Smooth muscle cell (in vitro differentiated cells): ENCODE measurements at regions not wholly inside any gene's neighbourhood (a gene's known extent, or its start where the extent isn't known, plus 50 kb on each side); places are given as distances from the start of the nearest gene placed in this dataset.

Source experiments
- DNase-seq: peaks from one replicate; lab custom pipeline; 2025; ENCODE audit not compliant: unreplicated experiment; lab: John Stamatoyannopoulos, UW
- H2AFZ ChIP-seq: fragments of 200-600 bp; sonication (generic); 2 replicates; pipeline ENCODE4 v1.6.0; 2016; ENCODE audit warnings: antibody characterized with exemption, low read depth, mild to moderate bottlenecking
- H3F3A ChIP-seq: fragments of 200-600 bp; sonication (generic); 2 replicates; pipeline ENCODE4 v1.6.0; 2017; ENCODE audit warnings: antibody characterized with exemption, low read depth
- H3K27ac ChIP-seq: fragments of 200-600 bp; sonication (generic); 2 replicates; pipeline ENCODE4 v1.5.1; 2016; ENCODE audit warnings: low read depth, mild to moderate bottlenecking
- H3K27me3 ChIP-seq: fragments of 200-600 bp; sonication (generic); 2 replicates; pipeline ENCODE4 v1.6.1; 2016; ENCODE audit warnings: low read depth, mild to moderate bottlenecking
- H3K36me3 ChIP-seq: fragments of 200-600 bp; sonication (generic); 2 replicates; pipeline ENCODE4 v1.5.1; 2016; ENCODE audit warnings: low read depth
- H3K4me1 ChIP-seq: fragments of 200-600 bp; sonication (generic); 2 replicates; pipeline ENCODE4 v1.5.1; 2016; ENCODE audit warnings: low read depth
- H3K4me2 ChIP-seq: fragments of 200-600 bp; sonication (generic); 2 replicates; pipeline ENCODE4 v1.6.0; 2016; ENCODE audit warnings: mild to moderate bottlenecking
- H3K4me3 ChIP-seq: fragments of 200-600 bp; sonication (generic); 2 replicates; pipeline ENCODE4 v1.5.1; 2016; ENCODE audit warnings: mild to moderate bottlenecking
- H3K79me2 ChIP-seq: fragments of 200-600 bp; sonication (generic); 2 replicates; pipeline ENCODE4 v1.6.0; 2016; ENCODE audit warnings: low read depth, mild to moderate bottlenecking
- H3K9ac ChIP-seq: fragments of 200-600 bp; sonication (generic); 2 replicates; pipeline ENCODE4 v1.6.0; 2016; ENCODE audit warnings: low read depth
- H3K9me3 ChIP-seq: fragments of 200-600 bp; sonication (generic); replicated peaks from 2 replicates; pipeline ENCODE4 v1.5.1; 2016; ENCODE audit warnings: low read depth
- H4K20me1 ChIP-seq: fragments of 200-600 bp; sonication (generic); 2 replicates; pipeline ENCODE4 v1.6.0; 2016; ENCODE audit warnings: low read depth
- WGBS: methylation state at CpG from one replicate; pipeline ENCODE4 v1.1.7; 2016; ENCODE audit warnings: low lambda C conversion rate; 5-methylcytosine and 5-hydroxymethylcytosine counted together
- TF ChIP-seq, protein P1 (sequence below): fragments of 200-600 bp; sonication (generic); IDR thresholded peaks from 2 replicates; pipeline ENCODE4 v1.5.1; 2017; ENCODE audit warnings: borderline replicate concordance, mild to moderate bottlenecking, antibody characterized with exemption; ENCODE audit not compliant: insufficient read depth, poor library complexity, severe bottlenecking

DNA sequence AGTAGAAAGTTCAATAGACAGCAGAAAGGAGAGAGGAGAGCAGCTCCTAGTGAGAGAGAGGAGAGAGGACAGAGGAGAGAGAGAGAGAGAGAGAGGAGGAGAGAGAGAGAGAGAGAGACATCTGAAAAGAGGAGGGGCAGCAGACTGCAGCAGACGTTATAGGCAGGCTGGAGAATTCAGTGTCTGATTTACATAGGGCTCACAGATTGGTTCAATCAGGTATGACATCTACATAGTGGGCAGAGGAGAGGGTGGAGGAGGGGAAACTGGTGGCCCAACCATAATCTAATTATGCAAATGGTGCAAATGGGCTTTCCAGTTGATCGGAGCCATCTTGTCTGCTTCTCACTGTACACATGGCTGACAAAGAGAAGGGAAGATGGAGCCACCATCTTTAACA is 221.3 kb upstream of the TRPC4 start:
- no peak overlapping the region for H3K4me2 ChIP-seq
- H3K4me1 ChIP-seq: no peaks in the 10 kb centered on the region
- peaks cover 4% of the 10 kb centered on the region for H3K9me3 ChIP-seq
- H3K79me2 ChIP-seq: no peaks in the 10 kb centered on the region
- no peaks in the 10 kb centered on the region for H4K20me1 ChIP-seq
- no peaks in the 10 kb centered on the region for H3F3A ChIP-seq
- H3K27me3 ChIP-seq: no peaks in the 10 kb centered on the region
- no peak overlapping the region for H3K4me3 ChIP-seq
- H3K27ac ChIP-seq: no peak overlapping the region
- TF ChIP-seq, protein P1, sequence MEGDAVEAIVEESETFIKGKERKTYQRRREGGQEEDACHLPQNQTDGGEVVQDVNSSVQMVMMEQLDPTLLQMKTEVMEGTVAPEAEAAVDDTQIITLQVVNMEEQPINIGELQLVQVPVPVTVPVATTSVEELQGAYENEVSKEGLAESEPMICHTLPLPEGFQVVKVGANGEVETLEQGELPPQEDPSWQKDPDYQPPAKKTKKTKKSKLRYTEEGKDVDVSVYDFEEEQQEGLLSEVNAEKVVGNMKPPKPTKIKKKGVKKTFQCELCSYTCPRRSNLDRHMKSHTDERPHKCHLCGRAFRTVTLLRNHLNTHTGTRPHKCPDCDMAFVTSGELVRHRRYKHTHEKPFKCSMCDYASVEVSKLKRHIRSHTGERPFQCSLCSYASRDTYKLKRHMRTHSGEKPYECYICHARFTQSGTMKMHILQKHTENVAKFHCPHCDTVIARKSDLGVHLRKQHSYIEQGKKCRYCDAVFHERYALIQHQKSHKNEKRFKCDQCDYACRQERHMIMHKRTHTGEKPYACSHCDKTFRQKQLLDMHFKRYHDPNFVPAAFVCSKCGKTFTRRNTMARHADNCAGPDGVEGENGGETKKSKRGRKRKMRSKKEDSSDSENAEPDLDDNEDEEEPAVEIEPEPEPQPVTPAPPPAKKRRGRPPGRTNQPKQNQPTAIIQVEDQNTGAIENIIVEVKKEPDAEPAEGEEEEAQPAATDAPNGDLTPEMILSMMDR: no peak
- H3K9ac ChIP-seq: no peak overlapping the region
- 69% methylated on average over 2 of the region's 2 CpGs for WGBS
- no peak overlapping the region for H2AFZ ChIP-seq
- DNase-seq: no peak
- H3K36me3 ChIP-seq: no peaks in the 10 kb centered on the region

GRCh38 chr13:38086721-38087120 is 217.1 kb upstream of the TRPC4 start:
- H3K9ac ChIP-seq: no peak overlapping the region
- no peaks in the 10 kb centered on the region for H3K4me1 ChIP-seq
- DNase-seq: no peak
- H3K9me3 ChIP-seq: peaks cover 4% of the 10 kb centered on the region
- H3K27ac ChIP-seq: no peak overlapping the region
- H2AFZ ChIP-seq: no peak overlapping the region
- WGBS: 97% methylated on average over 4 of the region's 4 CpGs
- H3K36me3 ChIP-seq: no peaks in the 10 kb centered on the region
- no peaks in the 10 kb centered on the region for H4K20me1 ChIP-seq
- H3K27me3 ChIP-seq: no peaks in the 10 kb centered on the region
- no peak overlapping the region for H3K4me2 ChIP-seq
- no peaks in the 10 kb centered on the region for H3K79me2 ChIP-seq
- TF ChIP-seq, protein P1: no peak
- no peaks in the 10 kb centered on the region for H3F3A ChIP-seq
- H3K4me3 ChIP-seq: no peak overlapping the region

- peaks cover 4% of the 10 kb centered on the region for H3K9me3 ChIP-seq
- TF ChIP-seq, protein P1: no peak
- no peak overlapping the region for H3K9ac ChIP-seq
- H3K4me2 ChIP-seq: no peak overlapping the region
- no peaks in the 10 kb centered on the region for H3F3A ChIP-seq
- no peaks in the 10 kb centered on the region for H4K20me1 ChIP-seq
- no peaks in the 10 kb centered on the region for H3K4me1 ChIP-seq
- H2AFZ ChIP-seq: no peak overlapping the region
- DNase-seq: no peak
- no peaks in the 10 kb centered on the region for H3K36me3 ChIP-seq
- WGBS: 98% methylated on average over 3 of the region's 3 CpGs
- no peaks in the 10 kb centered on the region for H3K27me3 ChIP-seq
- H3K4me3 ChIP-seq: no peak overlapping the region
- H3K79me2 ChIP-seq: no peaks in the 10 kb centered on the region
- H3K27ac ChIP-seq: no peak overlapping the region
These were observed 216.4 kb upstream of the TRPC4 start for GRCh38 chr13:38086013-38086412.

GRCh38 chr13:38073931-38074330 is 204.4 kb upstream of the TRPC4 start:
- H3K9ac ChIP-seq: no peak overlapping the region
- H3K9me3 ChIP-seq: no peaks in the 10 kb centered on the region
- H3K4me3 ChIP-seq: no peak overlapping the region
- H3K27ac ChIP-seq: no peak overlapping the region
- no peaks in the 10 kb centered on the region for H3K36me3 ChIP-seq
- H3K79me2 ChIP-seq: no peaks in the 10 kb centered on the region
- no peaks in the 10 kb centered on the region for H4K20me1 ChIP-seq
- no peak for DNase-seq
- no peak overlapping the region for H3K4me2 ChIP-seq
- H3K27me3 ChIP-seq: no peaks in the 10 kb centered on the region
- no peaks in the 10 kb centered on the region for H3F3A ChIP-seq
- WGBS: 71% methylated on average over 1 of the region's 1 CpG
- TF ChIP-seq, protein P1: no peak
- no peak overlapping the region for H2AFZ ChIP-seq
- no peaks in the 10 kb centered on the region for H3K4me1 ChIP-seq
